ENCODE measurements at regions not wholly inside any gene's neighbourhood (a gene's known extent, or its start where the extent isn't known, plus 50 kb on each side); places are given as distances from the start of the nearest gene placed in this dataset.

GRCh38 chr3:132953683-132954082 lies 84.5 kb upstream of the TMEM108 start:
- CTCF ChIA-PET, result no interaction called here
- H3K36me3 Mint-ChIP-seq, result no peaks in the 10 kb centered on the region

GRCh38 chr3:132927896-132928295 lies 110.3 kb upstream of the TMEM108 start:
- no peaks in the 10 kb centered on the region for H3K27me3 Mint-ChIP-seq
- DNase-seq, result no peak
- CTCF ChIA-PET, result no interaction called here
- ATAC-seq, result no peak
- no peak overlapping the region for H3K4me3 Mint-ChIP-seq
- H3K9me3 Mint-ChIP-seq (ENCODE audit: low read depth), result no peaks in the 10 kb centered on the region
- H3K36me3 Mint-ChIP-seq, result no peaks in the 10 kb centered on the region
- H3K27ac Mint-ChIP-seq, result no peak overlapping the region
- H3K4me1 Mint-ChIP-seq, result no peaks in the 10 kb centered on the region

More at GRCh38 chr3:132953683-132954082, 84.5 kb upstream of the TMEM108 start:
- no peak overlapping the region for H3K4me3 Mint-ChIP-seq
- ATAC-seq (no peak), DNase-seq (no peak)
- H3K9me3 Mint-ChIP-seq (ENCODE audit: low read depth), result no peaks in the 10 kb centered on the region
- no peaks in the 10 kb centered on the region for H3K27me3 Mint-ChIP-seq
- H3K4me1 Mint-ChIP-seq, result no peaks in the 10 kb centered on the region
- H3K27ac Mint-ChIP-seq, result no peak overlapping the region

DNA sequence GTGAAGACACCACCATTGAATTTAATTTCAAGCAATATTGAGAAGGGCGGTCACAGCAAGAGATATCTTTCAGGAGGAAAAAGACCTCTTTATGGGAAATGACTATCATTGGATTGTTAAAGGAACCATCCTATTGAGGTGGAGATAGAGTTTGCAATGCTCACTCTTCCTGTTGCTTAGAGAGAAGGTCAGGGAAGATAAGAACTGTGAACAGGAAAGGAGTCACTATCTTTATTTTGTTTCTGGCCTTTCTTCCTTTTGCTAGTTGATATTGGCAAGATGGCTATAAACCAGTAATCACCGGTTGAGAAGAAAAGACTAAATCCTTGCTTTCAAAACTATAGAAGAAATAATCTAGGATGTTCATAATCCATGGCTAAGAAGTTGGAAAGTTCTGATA lies 112.1 kb upstream of the TMEM108 start:
- Mint-ChIP-seq H3K36me3 (no peaks in the 10 kb centered on the region), H3K27me3 (no peaks in the 10 kb centered on the region), H3K27ac (no peak overlapping the region), H3K4me3 (no peak overlapping the region), H3K9me3 (ENCODE audit: low read depth) (no peaks in the 10 kb centered on the region), H3K4me1 (no peaks in the 10 kb centered on the region)
- DNase-seq (no peak), ATAC-seq (no peak)
- CTCF ChIA-PET, result no interaction called here

DNA sequence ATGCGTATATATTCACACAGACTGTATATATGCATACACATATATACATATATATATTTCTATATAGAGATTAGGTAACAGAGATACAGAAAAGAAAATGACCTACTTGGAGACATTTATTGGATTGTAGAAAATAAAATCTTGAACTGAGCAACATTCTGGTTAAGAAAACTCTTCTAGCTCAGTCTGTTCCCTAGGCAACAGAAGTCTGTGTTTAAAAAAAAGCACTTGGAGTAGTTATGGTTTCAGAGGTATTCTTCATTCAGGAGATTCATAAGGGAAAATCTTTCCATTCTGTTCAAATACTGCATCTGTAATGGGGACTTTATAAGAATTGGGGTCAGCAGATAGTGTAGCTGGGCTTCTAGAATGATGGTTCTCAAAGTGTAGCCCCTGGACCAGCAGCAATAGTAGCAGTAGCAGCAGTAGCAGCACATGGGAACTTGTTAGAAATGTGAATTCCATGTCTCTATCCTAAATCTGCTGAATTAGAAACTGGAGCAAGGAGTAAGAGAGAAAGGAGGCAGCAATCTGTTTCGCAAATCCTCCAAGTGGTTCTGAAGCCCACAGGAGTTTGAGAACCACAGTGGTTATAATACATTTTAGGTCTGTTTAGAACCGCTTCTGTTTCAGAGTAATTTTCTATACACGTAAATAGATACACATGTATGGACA lies 112.8 kb upstream of the TMEM108 start:
- no peak for ATAC-seq

GRCh38 chr3:132916096-132916495 lies 122.1 kb upstream of the TMEM108 start:
- peaks cover 3% of the 10 kb centered on the region for H3K27me3 Mint-ChIP-seq
- H3K27ac Mint-ChIP-seq, result no peak overlapping the region
- no peaks in the 10 kb centered on the region for H3K9me3 Mint-ChIP-seq (ENCODE audit: low read depth)
- CTCF ChIA-PET, result no interaction called here
- DNase-seq (no peak), ATAC-seq (no peak)
- H3K36me3 Mint-ChIP-seq, result no peaks in the 10 kb centered on the region
- no peaks in the 10 kb centered on the region for H3K4me1 Mint-ChIP-seq
- H3K4me3 Mint-ChIP-seq, result no peak overlapping the region

More for the DNA sequence above, 112.8 kb upstream of the TMEM108 start:
- Mint-ChIP-seq H3K27me3 (no peaks in the 10 kb centered on the region), H3K9me3 (ENCODE audit: low read depth) (no peaks in the 10 kb centered on the region), H3K4me1 (no peaks in the 10 kb centered on the region), H3K27ac (no peak overlapping the region), H3K36me3 (no peaks in the 10 kb centered on the region), H3K4me3 (no peak overlapping the region)
- no peak for DNase-seq
- CTCF ChIA-PET, result no interaction called here

GRCh38 chr3:132912416-132912753 lies 125.8 kb upstream of the TMEM108 start:
- no peaks in the 10 kb centered on the region for H3K9me3 Mint-ChIP-seq (ENCODE audit: low read depth)
- H3K27ac Mint-ChIP-seq, result no peak overlapping the region

GRCh38 chr3:132911741-132912415 lies 126.3 kb upstream of the TMEM108 start:
- CTCF ChIA-PET, result no interaction called here
- H3K9me3 Mint-ChIP-seq (ENCODE audit: low read depth), result no peaks in the 10 kb centered on the region
- no peak for DNase-seq
- H3K4me3 Mint-ChIP-seq, result no peak overlapping the region
- ATAC-seq, result no peak
- no peak overlapping the region for H3K27ac Mint-ChIP-seq
- H3K27me3 Mint-ChIP-seq, result peaks cover 1% of the 10 kb centered on the region
- H3K4me1 Mint-ChIP-seq, result no peaks in the 10 kb centered on the region
- H3K36me3 Mint-ChIP-seq, result no peaks in the 10 kb centered on the region

More at GRCh38 chr3:132912416-132912753, 125.8 kb upstream of the TMEM108 start:
- Mint-ChIP-seq H3K27me3 (peaks cover 3% of the 10 kb centered on the region), H3K4me3 (no peak overlapping the region), H3K4me1 (no peaks in the 10 kb centered on the region), H3K36me3 (no peaks in the 10 kb centered on the region)
- CTCF ChIA-PET, result no interaction called here
- ATAC-seq, result no peak
- no peak for DNase-seq

DNA sequence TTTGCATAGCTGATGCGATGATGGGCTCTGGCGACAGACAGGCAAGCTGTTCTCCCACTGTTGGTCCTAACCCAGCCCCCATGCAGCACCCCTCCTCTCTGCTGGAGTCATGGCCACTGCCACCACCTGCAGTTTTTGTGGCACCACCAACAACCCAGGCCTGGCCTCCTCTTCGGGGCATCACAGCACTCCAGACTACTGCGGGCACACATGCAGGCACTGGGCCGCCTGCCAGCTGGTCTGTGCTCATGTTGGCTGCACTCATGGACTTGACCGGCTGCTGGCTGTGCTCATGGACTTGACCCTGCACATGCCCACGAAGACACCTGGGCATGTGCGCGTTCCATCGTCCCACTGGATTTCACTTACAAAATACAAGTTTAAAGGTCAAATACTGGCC lies 130.9 kb upstream of the TMEM108 start:
- no peak for ATAC-seq
- no peaks in the 10 kb centered on the region for H3K4me1 Mint-ChIP-seq
- no peak overlapping the region for H3K4me3 Mint-ChIP-seq
- DNase-seq, result no peak
- no peaks in the 10 kb centered on the region for H3K36me3 Mint-ChIP-seq
- H3K27ac Mint-ChIP-seq, result no peak overlapping the region
- CTCF ChIA-PET, result no interaction called here
- no peaks in the 10 kb centered on the region for H3K9me3 Mint-ChIP-seq (ENCODE audit: low read depth)
- no peaks in the 10 kb centered on the region for H3K27me3 Mint-ChIP-seq

GRCh38 chr3:132900481-132900880 lies 137.7 kb upstream of the TMEM108 start:
- DNase-seq (no peak), ATAC-seq (no peak)
- CTCF ChIA-PET, result no interaction called here
- Mint-ChIP-seq H3K9me3 (ENCODE audit: low read depth) (no peaks in the 10 kb centered on the region), H3K4me3 (no peak overlapping the region), H3K36me3 (no peaks in the 10 kb centered on the region), H3K27ac (no peak overlapping the region), H3K4me1 (no peaks in the 10 kb centered on the region), H3K27me3 (no peaks in the 10 kb centered on the region)

DNA sequence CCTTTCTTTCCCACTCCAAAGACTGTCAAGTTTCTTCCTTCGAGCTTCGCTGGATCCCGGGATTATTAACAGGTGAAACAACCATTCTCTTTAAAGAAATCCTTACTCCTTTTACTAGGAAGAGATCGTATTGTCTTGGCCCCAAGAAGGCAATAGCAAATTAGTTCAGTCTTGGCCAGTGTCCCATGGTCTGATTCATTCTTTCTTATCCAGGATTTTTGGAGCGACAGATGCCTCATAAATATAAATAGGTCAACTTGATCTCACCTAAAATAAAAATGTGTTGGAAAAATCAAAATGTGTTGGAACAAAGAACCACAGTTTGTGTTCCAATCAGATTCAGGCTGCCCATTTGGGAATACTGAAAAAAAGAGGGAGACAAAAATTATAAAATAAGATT lies 140.1 kb upstream of the TMEM108 start:
- no peak overlapping the region for H3K4me3 Mint-ChIP-seq
- CTCF ChIA-PET, result no interaction called here
- H3K9me3 Mint-ChIP-seq (ENCODE audit: low read depth), result no peaks in the 10 kb centered on the region
- H3K36me3 Mint-ChIP-seq, result no peaks in the 10 kb centered on the region
- DNase-seq, result no peak
- no peaks in the 10 kb centered on the region for H3K27me3 Mint-ChIP-seq
- no peak for ATAC-seq
- no peaks in the 10 kb centered on the region for H3K4me1 Mint-ChIP-seq
- no peak overlapping the region for H3K27ac Mint-ChIP-seq

- Mint-ChIP-seq H3K27ac (no peak overlapping the region), H3K4me3 (no peak overlapping the region), H3K4me1 (no peaks in the 10 kb centered on the region), H3K36me3 (no peaks in the 10 kb centered on the region), H3K27me3 (no peaks in the 10 kb centered on the region), H3K9me3 (ENCODE audit: low read depth) (no peaks in the 10 kb centered on the region)
- DNase-seq, result no peak
- no peak for ATAC-seq
- CTCF ChIA-PET, result no interaction called here
These were observed 145.2 kb upstream of the TMEM108 start for GRCh38 chr3:132892956-132893355.

- Mint-ChIP-seq H3K27me3 (no peaks in the 10 kb centered on the region), H3K4me3 (no peak overlapping the region), H3K9me3 (ENCODE audit: low read depth) (no peaks in the 10 kb centered on the region), H3K36me3 (no peaks in the 10 kb centered on the region), H3K4me1 (no peaks in the 10 kb centered on the region), H3K27ac (no peak overlapping the region)
- DNase-seq (no peak), ATAC-seq (no peak)
- CTCF ChIA-PET, result no interaction called here
These were observed 156.3 kb upstream of the TMEM108 start for GRCh38 chr3:132881756-132882409.

DNA sequence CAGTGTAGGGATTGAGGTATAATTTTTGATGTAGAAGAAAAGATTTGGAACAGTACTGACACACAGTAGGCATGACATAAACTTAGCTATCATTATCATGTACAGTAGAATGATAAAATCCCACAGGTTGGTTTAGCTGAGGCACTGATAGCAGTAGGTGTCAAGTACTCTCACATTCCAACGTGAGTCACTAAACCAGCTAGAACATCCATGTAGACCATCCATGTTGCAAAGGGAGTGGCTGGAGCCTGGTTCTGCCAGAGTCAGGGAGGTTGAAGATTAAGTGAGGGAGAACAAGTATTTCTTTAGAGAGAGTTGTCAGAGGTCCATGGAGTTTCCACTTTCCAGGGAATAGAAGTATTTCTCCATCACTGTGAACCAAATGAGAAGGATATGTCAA lies 157.2 kb upstream of the TMEM108 start:
- Mint-ChIP-seq H3K27me3 (no peaks in the 10 kb centered on the region), H3K36me3 (no peaks in the 10 kb centered on the region), H3K4me3 (no peak overlapping the region), H3K9me3 (ENCODE audit: low read depth) (no peaks in the 10 kb centered on the region), H3K27ac (no peak overlapping the region), H3K4me1 (no peaks in the 10 kb centered on the region)
- CTCF ChIA-PET, result no interaction called here
- DNase-seq (no peak), ATAC-seq (no peak)

DNA sequence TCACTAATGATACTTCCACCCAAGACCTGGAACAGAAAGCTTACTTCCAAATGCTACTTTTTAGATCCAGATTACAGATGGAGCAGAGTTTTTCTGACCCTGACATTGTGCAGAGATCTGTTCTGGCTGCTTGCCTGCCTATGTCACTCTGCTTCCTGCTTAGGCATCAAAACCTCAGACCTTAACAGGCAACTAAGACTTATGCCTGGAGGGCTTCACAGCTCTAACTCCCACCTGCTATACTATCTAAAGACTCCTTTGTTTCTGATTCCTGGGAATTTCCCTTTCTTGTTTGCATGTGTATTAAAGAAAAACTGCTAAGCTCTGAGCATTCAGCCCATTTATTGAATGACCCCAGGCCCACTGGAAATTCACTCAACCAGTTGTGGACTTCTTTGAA lies 157.4 kb upstream of the NPHP3 start:
- Mint-ChIP-seq H3K27me3 (no peaks in the 10 kb centered on the region), H3K9me3 (ENCODE audit: low read depth) (no peaks in the 10 kb centered on the region), H3K4me3 (no peak overlapping the region), H3K4me1 (no peaks in the 10 kb centered on the region), H3K36me3 (no peaks in the 10 kb centered on the region), H3K27ac (no peak overlapping the region)
- CTCF ChIA-PET, result no interaction called here
- DNase-seq (no peak), ATAC-seq (no peak)

Data from activated CD8-positive, alpha-beta memory T cell treated with anti-CD3 and anti-CD28 coated beads, Interleukin-2, amount 10 ng/mL, durations not matched to agents 7 days and 5 days (primary cell).